Brain microvascular endothelial cell (primary cell): ENCODE measurements at regions not wholly inside any gene's neighbourhood (a gene's known extent, or its start where the extent isn't known, plus 50 kb on each side); places are given as distances from the start of the nearest gene placed in this dataset.

ENCODE experiments used
- DNase-seq: peaks from one replicate; pipeline ENCODE4 v3.0.0-alpha.2; 2020
- H3K27ac ChIP-seq: fragments of 250-450 bp; sonication (Bioruptor Pico); 2 replicates; pipeline ENCODE4 v1.5.1; 2020; ENCODE audit warnings: mild to moderate bottlenecking, moderate library complexity
- H3K27me3 ChIP-seq: fragments of 250-450 bp; sonication (Bioruptor Pico); replicated peaks from 2 replicates; pipeline ENCODE4 v1.5.1; 2020; ENCODE audit warnings: mild to moderate bottlenecking
- H3K36me3 ChIP-seq: fragments of 250-450 bp; sonication (Bioruptor Pico); replicated peaks from 2 replicates; pipeline ENCODE4 v1.5.1; 2020; ENCODE audit warnings: mild to moderate bottlenecking
- H3K4me3 ChIP-seq: 2 replicates; pipeline ENCODE4 v1.5.1; 2011; ENCODE audit warnings: low read depth, mild to moderate bottlenecking, control low read depth, low read length, moderate library complexity
- CTCF ChIP-seq: IDR thresholded peaks from 2 replicates; pipeline ENCODE4 v1.5.1; 2011; ENCODE audit warnings: low read depth, mild to moderate bottlenecking, moderate library complexity, low read length, control low read depth, inconsistent platforms; ENCODE audit errors: missing control alignments
- in situ Hi-C: cut with HindIII; loops from 2 replicates; pipeline ENCODE4 v1.10.0; 2017; ENCODE audit warnings: low sequenced_read_pairs, low pct_ligation_motif_present

- no peak for TF ChIP-seq CTCF
- no peaks in the 10 kb centered on the region for H3K36me3 ChIP-seq
- in situ Hi-C loops, result no loop called here
- no peak for DNase-seq
- H3K27me3 ChIP-seq, result no peaks in the 10 kb centered on the region
- no peak overlapping the region for H3K4me3 ChIP-seq
- no peak overlapping the region for H3K27ac ChIP-seq
These were observed 923.1 kb upstream of the MDGA2 start for GRCh38 chr14:48598458-48598857.

GRCh38 chr14:48586099-48586498 lies 910.7 kb upstream of the MDGA2 start:
- no peak for DNase-seq
- no peak for TF ChIP-seq CTCF
- Histone ChIP-seq H3K27me3 (no peaks in the 10 kb centered on the region), H3K4me3 (no peak overlapping the region), H3K36me3 (no peaks in the 10 kb centered on the region), H3K27ac (no peak overlapping the region)
- in situ Hi-C loops, result no loop called here

- in situ Hi-C loops, result no loop called here
- H3K27me3 ChIP-seq, result no peaks in the 10 kb centered on the region
- no peak for TF ChIP-seq CTCF
- H3K27ac ChIP-seq, result peak overlapping the region; percentile 32
- DNase-seq, result peak; percentile 63
- H3K4me3 ChIP-seq, result no peak overlapping the region
- no peaks in the 10 kb centered on the region for H3K36me3 ChIP-seq
These were observed 908.6 kb upstream of the MDGA2 start for GRCh38 chr14:48584031-48584430.

- in situ Hi-C loops, result no loop called here
- no peak for DNase-seq
- no peaks in the 10 kb centered on the region for H3K27me3 ChIP-seq
- no peak overlapping the region for H3K4me3 ChIP-seq
- no peaks in the 10 kb centered on the region for H3K36me3 ChIP-seq
- no peak for TF ChIP-seq CTCF
- H3K27ac ChIP-seq, result no peak overlapping the region
These were observed 907.5 kb upstream of the MDGA2 start for GRCh38 chr14:48582938-48583337.

GRCh38 chr14:48580692-48581091 lies 905.3 kb upstream of the MDGA2 start:
- H3K27me3 ChIP-seq, result no peaks in the 10 kb centered on the region
- no peak for DNase-seq
- TF ChIP-seq CTCF, result no peak
- H3K4me3 ChIP-seq, result no peak overlapping the region
- in situ Hi-C loops, result no loop called here
- H3K27ac ChIP-seq, result no peak overlapping the region
- H3K36me3 ChIP-seq, result no peaks in the 10 kb centered on the region

- H3K27ac ChIP-seq, result no peak overlapping the region
- H3K36me3 ChIP-seq, result no peaks in the 10 kb centered on the region
- in situ Hi-C loops, result no loop called here
- no peak for TF ChIP-seq CTCF
- DNase-seq, result no peak
- no peak overlapping the region for H3K4me3 ChIP-seq
- H3K27me3 ChIP-seq, result no peaks in the 10 kb centered on the region
These were observed 900.4 kb upstream of the MDGA2 start for GRCh38 chr14:48575772-48576171.
